ENCODE measurements at regions not wholly inside any gene's neighbourhood (a gene's known extent, or its start where the extent isn't known, plus 50 kb on each side); places are given as distances from the start of the nearest gene placed in this dataset.

- Histone ChIP-seq H3K9me2 (replicated peaks; ENCODE audit: low read length) (no peaks in the 10 kb centered on the region), H3K27me3 (ENCODE audit: low read length) (no peaks in the 10 kb centered on the region), H3K27ac (ENCODE audit: low read length) (no peak overlapping the region), H4K20me1 (ENCODE audit: low read length) (no peaks in the 10 kb centered on the region), H2AFZ (ENCODE audit: low read length) (no peak overlapping the region), H3K36me3 (ENCODE audit: low read depth, low read length) (no peaks in the 10 kb centered on the region), H3K9me3 (ENCODE audit: low read length) (no peaks in the 10 kb centered on the region), H3K9ac (ENCODE audit: low read length) (no peak overlapping the region), H3K4me3 (ENCODE audit: low read length) (no peak overlapping the region), H3K79me2 (ENCODE audit: low read length) (no peaks in the 10 kb centered on the region), H3K4me1 (ENCODE audit: insufficient read depth, low read length) (0 out of 2 replicates have a peak, but pooled peaks cover 6% of the 10 kb centered on the region), H3F3A (ENCODE audit: low read length, unreplicated experiment) (no peaks in the 10 kb centered on the region), H3K4me2 (ENCODE audit: low read length) (no peak overlapping the region)
- peak; percentile 73 for ATAC-seq
- POLR2A ChIA-PET (ENCODE audit: unreplicated experiment): no interaction called here
- DNase-seq: peak; percentile 66
- BruUV-seq (replicated peaks): no TSS peak
- TF ChIP-seq CTCF (conservative IDR thresholded peaks at IDR 0.05; ENCODE audit: low read depth, low read length): peak; percentile 80
- TF ChIP-seq EZH2phosphoT487 (IDR thresholded peaks at IDR 0.05; ENCODE audit: borderline replicate concordance, low read length): no peak
- CTCF ChIA-PET: interaction anchor here (0.8 to 1.0 kb wide), 2 partner anchors 148 to 195 kb away, joined by 3 to 7 read pairs; no protein-coding TSS in a partner anchor
- intact Hi-C loops (cut with micrococcal nuclease): loop anchor here (2.0 kb wide), 1 partner anchor 195 kb away; no protein-coding TSS in a partner anchor
Observed at GRCh38 chr3:166837535-166837934, 542.6 kb downstream of the ZBBX start.

DNA sequence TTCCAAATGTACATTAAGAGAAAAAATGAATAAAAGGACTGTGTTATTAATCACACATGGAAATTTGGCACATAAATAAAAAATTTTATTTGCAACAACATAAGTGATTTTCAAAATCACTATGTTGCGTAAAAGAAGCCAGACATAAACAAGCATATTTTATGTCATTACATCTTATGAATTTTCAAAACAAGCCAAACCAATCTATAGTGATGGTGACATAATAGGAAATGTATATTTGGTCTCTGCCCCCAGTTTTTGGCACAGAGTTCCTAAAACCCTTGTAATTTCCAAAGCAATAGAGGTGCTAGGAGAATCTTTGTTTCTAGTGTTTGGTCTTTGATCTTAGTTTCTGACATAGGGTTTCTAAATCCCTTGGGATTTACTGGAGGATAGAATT lies 543.3 kb downstream of the ZBBX start:
- Histone ChIP-seq H3K9me2 (replicated peaks; ENCODE audit: low read length) (no peaks in the 10 kb centered on the region), H3F3A (ENCODE audit: low read length, unreplicated experiment) (no peaks in the 10 kb centered on the region), H3K79me2 (ENCODE audit: low read length) (no peaks in the 10 kb centered on the region), H3K4me3 (ENCODE audit: low read length) (no peak overlapping the region), H3K9me3 (ENCODE audit: low read length) (no peaks in the 10 kb centered on the region), H3K4me2 (ENCODE audit: low read length) (no peak overlapping the region), H3K4me1 (ENCODE audit: insufficient read depth, low read length) (0 out of 2 replicates have a peak, but pooled peaks cover 6% of the 10 kb centered on the region), H3K9ac (ENCODE audit: low read length) (no peak overlapping the region), H2AFZ (ENCODE audit: low read length) (no peak overlapping the region), H4K20me1 (ENCODE audit: low read length) (no peaks in the 10 kb centered on the region), H3K27me3 (ENCODE audit: low read length) (no peaks in the 10 kb centered on the region), H3K36me3 (ENCODE audit: low read depth, low read length) (no peaks in the 10 kb centered on the region), H3K27ac (ENCODE audit: low read length) (no peak overlapping the region)
- BruUV-seq (replicated peaks): no TSS peak
- POLR2A ChIA-PET (ENCODE audit: unreplicated experiment): no interaction called here
- CTCF ChIA-PET: no interaction called here
- TF ChIP-seq EZH2phosphoT487 (IDR thresholded peaks at IDR 0.05; ENCODE audit: borderline replicate concordance, low read length) (no peak), EZH2 (IDR thresholded peaks at IDR 0.05; ENCODE audit: low read length, unreplicated experiment) (no peak), CTCF (conservative IDR thresholded peaks at IDR 0.05; ENCODE audit: low read depth, low read length) (no peak)
- ATAC-seq (no peak), DNase-seq (no peak)
- intact Hi-C loops (cut with micrococcal nuclease): loop anchor here (2.0 kb wide), 1 partner anchor 196 kb away; no protein-coding TSS in a partner anchor

DNA sequence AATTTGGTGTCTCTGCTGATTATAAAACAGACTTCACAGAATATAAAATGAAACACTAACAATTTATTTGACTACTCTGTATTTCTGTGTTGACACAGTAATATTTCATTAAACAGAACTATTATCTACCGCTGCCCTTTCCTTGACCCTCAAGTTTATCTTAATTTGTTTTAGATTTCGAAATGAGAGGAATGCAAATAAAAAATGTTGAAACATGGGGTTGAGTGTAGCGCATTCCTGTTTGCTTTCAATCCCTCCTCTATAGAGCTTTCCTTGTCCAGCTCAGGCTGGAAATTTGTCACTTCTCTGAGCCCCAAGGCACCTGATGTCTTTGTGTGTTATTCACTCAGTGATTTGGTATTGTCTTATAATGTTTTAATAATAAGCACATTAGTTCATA lies 550.2 kb downstream of the ZBBX start:
- intact Hi-C loops (cut with micrococcal nuclease): no loop called here
- ChIA-PET POLR2A (ENCODE audit: unreplicated experiment) (no interaction called here), CTCF (interaction anchor here (1.0 kb wide), 2 partner anchors 145 to 203 kb away, joined by 3 read pairs; no protein-coding TSS in a partner anchor)
- H3K4me1 ChIP-seq (ENCODE audit: insufficient read depth, low read length): peaks cover 18% of the 10 kb centered on the region; the same call in 1 of the 2 replicates
- no peaks in the 10 kb centered on the region for H3K36me3 ChIP-seq (ENCODE audit: low read depth, low read length)
- H3K4me3 ChIP-seq (ENCODE audit: low read length): no peak overlapping the region
- H3K27me3 ChIP-seq (ENCODE audit: low read length): no peaks in the 10 kb centered on the region
- peak overlapping the region; percentile 18; the same call in 1 of the 2 replicates for H3K4me2 ChIP-seq (ENCODE audit: low read length)
- BruUV-seq (replicated peaks): no TSS peak
- TF ChIP-seq EZH2phosphoT487 (IDR thresholded peaks at IDR 0.05; ENCODE audit: borderline replicate concordance, low read length) (no peak), CTCF (conservative IDR thresholded peaks at IDR 0.05; ENCODE audit: low read depth, low read length) (no peak), EZH2 (IDR thresholded peaks at IDR 0.05; ENCODE audit: low read length, unreplicated experiment) (no peak)
- peak overlapping the region; percentile 36 for H3K27ac ChIP-seq (ENCODE audit: low read length)
- H2AFZ ChIP-seq (ENCODE audit: low read length): no peak overlapping the region
- DNase-seq: peak; percentile 90
- no peaks in the 10 kb centered on the region for H3K9me2 ChIP-seq (replicated peaks; ENCODE audit: low read length)
- H3F3A ChIP-seq (ENCODE audit: low read length, unreplicated experiment): no peaks in the 10 kb centered on the region
- H4K20me1 ChIP-seq (ENCODE audit: low read length): no peaks in the 10 kb centered on the region
- H3K79me2 ChIP-seq (ENCODE audit: low read length): no peaks in the 10 kb centered on the region
- no peak overlapping the region for H3K9ac ChIP-seq (ENCODE audit: low read length)
- H3K9me3 ChIP-seq (ENCODE audit: low read length): no peaks in the 10 kb centered on the region
- ATAC-seq: peak; percentile 98
